Activated naive CD8-positive, alpha-beta T cell treated with anti-CD3 and anti-CD28 coated beads, Interleukin-2, amount 50 U/mL, for 24 hours (primary cell): ENCODE measurements at regions not wholly inside any gene's neighbourhood (a gene's known extent, or its start where the extent isn't known, plus 50 kb on each side); places are given as distances from the start of the nearest gene placed in this dataset.
"Not testable (repeated sequence)": the region's sequence is repeated elsewhere in the genome, so short reads cannot be mapped to it uniquely, and the experiment has no call there.

Experiments
- ATAC-seq: fragments of 150-1000 bp; cut with Tn5 transposase; one replicate; pipeline ENCODE4 v1.10.0; 2021
- DNase-seq: peaks from one replicate; pipeline ENCODE4 v3.0.0; 2021
- H3K27ac Mint-ChIP-seq: one replicate; pipeline ENCODE4 v1.8.0; 2021; ENCODE audit warnings: mild to moderate bottlenecking, mixed read lengths
- H3K27me3 Mint-ChIP-seq: one replicate; pipeline ENCODE4 v1.8.0; 2021; ENCODE audit warnings: mixed read lengths
- H3K36me3 Mint-ChIP-seq: one replicate; pipeline ENCODE4 v1.8.0; 2021; ENCODE audit warnings: low read depth, mixed read lengths
- H3K4me1 Mint-ChIP-seq: one replicate; pipeline ENCODE4 v1.8.0; 2021; ENCODE audit warnings: mixed read lengths
- H3K4me3 Mint-ChIP-seq: one replicate; pipeline ENCODE4 v1.8.0; 2021; ENCODE audit warnings: mild to moderate bottlenecking, moderate library complexity, mixed read lengths
- H3K9me3 Mint-ChIP-seq: one replicate; pipeline ENCODE4 v1.8.0; 2021; ENCODE audit warnings: mixed read lengths

DNA sequence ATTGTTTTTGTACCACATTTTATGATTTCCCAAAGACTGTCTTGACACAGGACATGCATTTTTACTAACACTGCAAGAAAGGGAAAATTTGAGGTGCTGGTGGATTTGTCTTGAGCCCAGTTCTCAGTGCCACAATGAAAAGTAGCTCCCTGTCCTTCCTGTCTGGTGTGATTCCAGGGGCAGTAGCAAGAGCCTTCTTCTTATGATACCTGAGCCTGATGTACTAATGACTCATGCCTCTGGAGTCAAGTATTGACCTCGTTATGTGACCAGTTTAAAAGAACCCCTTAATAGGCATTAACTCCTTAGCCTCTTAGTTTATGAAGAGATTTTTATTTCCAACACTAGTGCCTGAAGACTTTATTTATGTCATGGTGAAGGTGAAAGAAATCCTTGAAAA lies 728.6 kb downstream of the SLC4A3 start:
- no peaks in the 10 kb centered on the region for H3K9me3 Mint-ChIP-seq
- DNase-seq (no peak), ATAC-seq (no peak)
- no peaks in the 10 kb centered on the region for H3K4me1 Mint-ChIP-seq
- no peak overlapping the region for H3K4me3 Mint-ChIP-seq
- H3K27ac Mint-ChIP-seq = no peak overlapping the region
- no peaks in the 10 kb centered on the region for H3K36me3 Mint-ChIP-seq
- no peaks in the 10 kb centered on the region for H3K27me3 Mint-ChIP-seq

DNA sequence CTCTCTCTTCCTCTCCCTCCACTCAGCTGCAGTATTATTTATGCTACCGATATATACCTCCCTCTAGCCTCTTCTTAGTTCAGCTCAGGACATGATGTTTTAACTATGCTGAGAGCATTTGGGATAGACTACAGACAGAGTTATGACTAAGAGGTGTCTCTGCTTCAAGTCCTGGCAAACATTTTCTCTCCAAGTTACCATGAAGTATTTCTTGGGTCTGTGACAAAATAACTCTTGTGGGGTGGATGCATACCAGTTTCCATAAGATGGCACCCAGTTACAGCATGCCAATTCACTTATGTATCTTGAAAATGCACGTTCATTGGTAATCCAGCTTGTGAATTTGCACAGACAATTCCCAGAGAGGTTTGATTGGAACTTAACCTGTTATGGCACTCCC lies 737.6 kb downstream of the SLC4A3 start:
- DNase-seq (no peak), ATAC-seq (no peak)
- no peaks in the 10 kb centered on the region for H3K36me3 Mint-ChIP-seq
- no peak overlapping the region for H3K27ac Mint-ChIP-seq
- H3K9me3 Mint-ChIP-seq = peaks cover 3% of the 10 kb centered on the region
- H3K4me1 Mint-ChIP-seq = no peaks in the 10 kb centered on the region
- H3K4me3 Mint-ChIP-seq = no peak overlapping the region
- no peaks in the 10 kb centered on the region for H3K27me3 Mint-ChIP-seq

DNA sequence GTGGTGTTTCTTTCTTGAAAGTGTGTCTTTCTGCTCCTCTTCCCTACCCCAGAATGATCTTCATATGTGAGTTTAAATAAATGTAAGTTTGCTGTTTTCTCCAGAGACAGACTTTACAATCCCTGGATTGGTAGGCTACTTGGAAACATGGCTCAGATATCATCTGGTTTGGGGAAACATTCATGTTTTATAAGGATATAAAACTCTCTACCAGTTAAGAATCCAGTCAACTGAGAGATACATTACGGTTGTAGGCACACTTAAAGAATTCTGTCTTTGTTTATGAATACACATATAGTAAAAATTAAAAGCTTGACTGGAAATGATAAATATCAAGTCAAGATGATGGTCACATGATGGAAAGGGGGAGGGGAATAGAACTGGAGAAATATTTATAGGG lies 739.3 kb downstream of the SLC4A3 start:
- H3K27ac Mint-ChIP-seq = no peak overlapping the region
- DNase-seq (no peak), ATAC-seq (no peak)
- no peaks in the 10 kb centered on the region for H3K36me3 Mint-ChIP-seq
- H3K27me3 Mint-ChIP-seq = no peaks in the 10 kb centered on the region
- H3K9me3 Mint-ChIP-seq = peaks cover 1% of the 10 kb centered on the region
- no peak overlapping the region for H3K4me3 Mint-ChIP-seq
- no peaks in the 10 kb centered on the region for H3K4me1 Mint-ChIP-seq

DNA sequence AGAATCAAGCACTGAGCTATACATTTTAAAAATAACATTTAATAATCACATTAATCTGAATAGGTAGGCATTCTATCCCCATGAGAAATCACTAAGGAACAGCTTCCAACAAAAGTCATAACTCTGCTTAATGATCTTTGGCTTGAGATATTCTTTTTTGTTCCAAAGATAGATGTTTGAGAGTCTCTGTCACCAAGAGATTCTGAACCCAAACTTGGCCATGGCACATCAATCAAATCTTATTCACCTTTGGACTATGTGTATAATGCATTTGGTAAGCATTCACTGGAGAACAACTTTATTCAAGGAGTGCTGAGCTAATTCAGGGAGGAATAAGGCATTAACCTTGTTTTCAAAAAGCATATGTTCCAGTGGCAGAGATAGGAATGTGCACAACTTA lies 743.3 kb downstream of the SLC4A3 start:
- H3K36me3 Mint-ChIP-seq = no peaks in the 10 kb centered on the region
- H3K27me3 Mint-ChIP-seq = no peaks in the 10 kb centered on the region
- no peak for ATAC-seq
- H3K27ac Mint-ChIP-seq = no peak overlapping the region
- H3K4me1 Mint-ChIP-seq = no peaks in the 10 kb centered on the region
- H3K4me3 Mint-ChIP-seq = no peak overlapping the region
- no peaks in the 10 kb centered on the region for H3K9me3 Mint-ChIP-seq
- no peak for DNase-seq

DNA sequence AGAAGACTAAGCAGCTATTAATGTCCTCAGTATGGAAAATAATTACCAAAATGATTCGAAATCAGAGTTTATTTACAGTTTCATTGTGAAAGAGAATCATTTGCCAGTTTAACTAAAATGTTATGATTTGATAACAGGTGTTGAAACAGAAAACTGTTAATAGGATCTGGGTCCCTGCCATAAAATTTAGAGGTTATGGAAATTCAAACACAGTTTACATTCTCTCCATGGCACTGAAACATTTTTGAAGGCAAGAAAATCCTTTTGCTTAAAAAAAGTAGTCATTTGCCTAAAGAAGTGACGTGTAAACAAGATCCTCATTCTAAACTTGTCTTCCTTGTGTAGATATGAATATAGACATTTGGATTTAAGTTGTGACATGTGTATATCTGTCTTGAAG lies 743.8 kb downstream of the SLC4A3 start:
- Mint-ChIP-seq H3K27ac (no peak overlapping the region), H3K9me3 (no peaks in the 10 kb centered on the region), H3K4me1 (no peaks in the 10 kb centered on the region), H3K4me3 (no peak overlapping the region), H3K27me3 (no peaks in the 10 kb centered on the region), H3K36me3 (no peaks in the 10 kb centered on the region)
- ATAC-seq (no peak), DNase-seq (no peak)

DNA sequence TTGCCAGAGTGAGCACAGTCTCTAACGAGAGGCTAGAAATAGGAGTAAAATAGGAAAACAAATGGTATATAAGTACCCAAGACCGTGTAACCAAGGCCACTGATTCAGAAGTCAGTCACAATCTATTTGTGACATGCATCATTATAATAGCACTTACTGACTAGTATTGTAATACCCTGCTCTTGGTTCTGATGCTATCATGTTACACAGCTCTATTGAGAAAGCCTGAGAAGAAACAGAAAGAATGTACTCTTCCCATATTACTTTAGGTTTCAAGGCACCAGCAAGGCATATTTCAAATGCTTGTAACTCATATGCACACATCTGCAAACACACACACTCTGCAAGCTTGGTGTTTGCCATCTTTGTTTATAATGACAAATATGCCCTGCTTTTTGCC lies 746.4 kb downstream of the SLC4A3 start:
- Mint-ChIP-seq H3K4me3 (no peak overlapping the region), H3K27me3 (no peaks in the 10 kb centered on the region), H3K9me3 (no peaks in the 10 kb centered on the region), H3K27ac (no peak overlapping the region), H3K36me3 (no peaks in the 10 kb centered on the region), H3K4me1 (no peaks in the 10 kb centered on the region)
- no peak for DNase-seq
- ATAC-seq = no peak

DNA sequence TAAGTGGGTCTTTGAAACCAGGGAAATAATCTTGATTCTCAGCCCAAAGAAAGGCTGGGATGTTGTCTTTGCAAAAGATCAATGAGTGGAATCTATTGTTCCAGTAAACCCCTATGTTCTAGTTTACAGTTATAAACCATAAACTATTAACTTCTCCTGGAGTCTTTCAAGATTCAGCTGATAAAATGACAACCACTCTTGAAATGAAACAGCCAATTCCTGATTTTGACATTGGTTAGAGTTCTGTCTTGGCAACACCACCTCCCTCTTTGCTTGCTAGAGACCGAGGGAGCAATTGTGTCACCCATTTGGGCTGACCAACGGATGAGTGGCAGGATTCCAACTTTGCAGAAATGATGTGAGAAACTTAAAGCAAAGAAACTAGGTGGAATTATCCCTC lies 746.9 kb downstream of the SLC4A3 start:
- Mint-ChIP-seq H3K4me1 (no peaks in the 10 kb centered on the region), H3K27me3 (no peaks in the 10 kb centered on the region), H3K36me3 (no peaks in the 10 kb centered on the region), H3K9me3 (no peaks in the 10 kb centered on the region), H3K4me3 (no peak overlapping the region), H3K27ac (no peak overlapping the region)
- no peak for ATAC-seq
- DNase-seq = no peak

DNA sequence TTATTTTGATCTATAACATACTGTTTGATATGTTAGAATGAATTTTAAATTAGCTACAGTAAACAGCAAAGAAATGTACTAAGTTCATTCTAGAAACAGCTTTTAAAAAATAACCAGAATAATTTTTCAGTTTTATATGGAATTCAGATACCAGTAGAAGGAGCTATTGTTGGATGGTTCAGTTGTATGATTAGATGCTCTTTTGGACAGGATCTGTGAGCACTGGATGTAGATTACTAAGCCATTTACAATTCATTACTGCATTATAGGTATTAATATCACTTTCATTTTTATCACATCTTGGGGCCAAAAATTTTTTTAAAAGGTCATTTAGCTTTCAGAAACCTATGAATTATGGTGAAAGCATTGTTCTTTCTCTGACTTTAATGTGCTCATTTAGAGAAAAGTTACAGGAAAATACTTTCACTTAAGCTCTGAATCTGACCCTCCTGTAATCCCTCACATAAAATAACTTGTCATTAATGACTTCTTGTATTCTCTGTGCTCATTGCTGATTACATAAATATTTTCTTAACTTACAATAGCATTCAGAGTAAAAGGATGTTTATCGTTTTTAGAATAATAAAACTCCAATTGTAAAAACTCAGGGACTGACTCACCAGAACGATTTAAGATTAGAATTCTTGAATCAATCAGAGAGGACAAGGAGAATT lies 750.2 kb downstream of the SLC4A3 start:
- Mint-ChIP-seq H3K4me1 (no peaks in the 10 kb centered on the region), H3K27me3 (no peaks in the 10 kb centered on the region), H3K36me3 (no peaks in the 10 kb centered on the region), H3K4me3 (no peak overlapping the region), H3K27ac (no peak overlapping the region), H3K9me3 (peaks cover 23% of the 10 kb centered on the region)
- no peak for ATAC-seq
- DNase-seq = no peak

DNA sequence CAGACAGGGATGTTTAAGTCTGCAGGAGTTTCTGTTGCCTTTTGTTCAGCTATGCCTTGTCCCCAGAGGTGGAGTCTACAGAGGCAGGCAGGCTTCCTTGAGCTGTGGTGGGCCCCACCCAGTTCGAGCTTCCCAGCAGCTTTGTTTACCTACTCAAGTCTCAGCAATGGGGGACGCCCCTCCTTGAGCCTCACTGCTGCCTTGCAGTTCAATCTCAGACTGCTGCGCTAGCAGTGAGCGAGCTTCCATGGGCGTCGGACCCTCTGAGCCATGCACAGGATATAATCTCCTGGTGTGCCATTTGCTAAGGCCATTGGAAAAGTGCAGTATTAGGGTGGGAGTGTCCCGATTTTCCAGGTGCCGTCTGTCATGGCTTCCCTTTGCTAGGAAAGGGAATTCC lies 760.3 kb downstream of the SLC4A3 start:
- not testable (repeated sequence) for H3K27me3 Mint-ChIP-seq, H3K4me1 Mint-ChIP-seq, H3K36me3 Mint-ChIP-seq, H3K4me3 Mint-ChIP-seq, H3K27ac Mint-ChIP-seq, DNase-seq, ATAC-seq, H3K9me3 Mint-ChIP-seq

DNA sequence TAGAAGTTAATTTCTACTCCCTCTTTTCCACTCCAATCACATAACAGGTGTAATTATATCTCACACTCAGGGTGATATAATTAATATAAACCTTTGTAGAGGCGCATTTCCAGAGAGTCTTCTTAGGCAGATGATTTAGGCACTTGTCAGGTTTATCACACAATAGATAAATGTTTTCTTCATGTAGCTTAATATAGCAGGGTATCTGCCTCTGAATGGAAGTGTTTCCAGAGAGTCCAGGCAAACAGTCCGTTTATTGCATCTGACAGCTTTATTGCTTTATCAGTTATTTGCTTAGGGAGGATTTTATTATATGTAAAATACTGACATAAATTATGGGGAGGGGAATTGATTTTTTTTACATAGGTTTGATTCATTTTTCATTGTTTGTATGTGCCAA lies 766.3 kb downstream of the SLC4A3 start:
- Mint-ChIP-seq H3K27ac (no peak overlapping the region), H3K4me1 (no peaks in the 10 kb centered on the region)

DNA sequence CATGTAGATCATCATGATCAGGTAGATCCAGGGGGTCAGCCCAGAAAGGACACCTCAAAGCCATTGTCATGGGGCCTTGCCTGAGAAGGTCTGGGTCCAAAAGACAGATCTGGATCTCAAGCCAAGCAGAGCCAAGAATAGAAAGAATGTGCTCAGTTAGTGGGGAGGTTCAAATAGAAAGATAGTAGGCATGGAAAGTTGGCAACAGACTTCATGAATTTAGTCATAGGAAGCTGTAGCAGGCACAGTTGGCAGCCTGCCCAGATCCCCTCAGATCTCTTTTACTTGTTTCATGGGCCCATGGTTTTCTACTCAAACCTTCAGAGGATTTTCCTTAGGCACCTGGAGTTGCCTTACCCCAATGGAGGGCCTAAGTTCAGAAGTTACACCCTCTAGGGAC lies 767.0 kb downstream of the SLC4A3 start:
- H3K9me3 Mint-ChIP-seq = no peaks in the 10 kb centered on the region
- no peaks in the 10 kb centered on the region for H3K36me3 Mint-ChIP-seq
- no peak overlapping the region for H3K4me3 Mint-ChIP-seq
- ATAC-seq (no peak), DNase-seq (no peak)
- H3K27me3 Mint-ChIP-seq = no peaks in the 10 kb centered on the region
- H3K27ac Mint-ChIP-seq = no peak overlapping the region
- H3K4me1 Mint-ChIP-seq = no peaks in the 10 kb centered on the region

More for the DNA sequence above, 766.3 kb downstream of the SLC4A3 start:
- DNase-seq = no peak
- no peaks in the 10 kb centered on the region for H3K36me3 Mint-ChIP-seq
- no peaks in the 10 kb centered on the region for H3K27me3 Mint-ChIP-seq
- H3K9me3 Mint-ChIP-seq = no peaks in the 10 kb centered on the region
- ATAC-seq = no peak
- H3K4me3 Mint-ChIP-seq = no peak overlapping the region

DNA sequence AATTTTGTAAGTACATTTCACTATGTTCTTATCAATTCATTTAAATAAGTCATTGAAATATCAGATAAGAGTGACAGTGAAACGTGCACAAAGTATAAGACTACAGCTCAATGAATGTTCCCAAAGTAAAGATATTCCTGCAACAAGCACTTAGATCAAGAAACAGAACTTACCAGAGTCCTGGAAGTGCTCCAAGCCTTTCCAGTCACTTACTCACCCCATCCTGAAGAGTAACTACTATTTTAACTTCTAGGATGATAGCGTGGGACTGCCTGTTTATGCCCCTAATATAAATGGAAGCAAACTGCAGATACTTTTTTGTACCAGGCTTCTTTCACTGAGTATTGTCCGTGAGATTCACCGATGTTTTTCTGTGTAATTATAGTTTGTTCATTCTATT lies 768.9 kb downstream of the SLC4A3 start:
- Mint-ChIP-seq H3K4me1 (no peaks in the 10 kb centered on the region), H3K9me3 (peaks cover 3% of the 10 kb centered on the region), H3K27me3 (no peaks in the 10 kb centered on the region), H3K36me3 (no peaks in the 10 kb centered on the region), H3K27ac (no peak overlapping the region), H3K4me3 (no peak overlapping the region)
- DNase-seq (no peak), ATAC-seq (no peak)

DNA sequence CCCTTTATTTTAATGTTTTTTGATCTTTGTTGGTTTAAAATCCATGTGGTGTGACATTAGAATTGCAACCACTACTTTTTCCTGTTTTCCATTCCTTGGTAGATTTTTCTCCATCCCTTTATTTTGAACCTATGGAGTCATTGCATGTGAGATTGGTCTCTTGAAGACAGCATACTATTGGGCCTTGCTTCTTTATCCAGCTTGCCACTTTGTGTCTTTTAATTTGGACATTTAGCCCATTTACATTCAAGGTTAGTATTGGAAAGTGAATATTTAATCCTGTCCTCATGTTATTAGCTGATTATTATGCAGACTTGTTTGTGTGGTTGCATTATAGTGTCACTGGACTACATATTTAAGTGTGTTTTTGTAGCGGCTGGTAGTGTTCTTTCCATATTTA lies 782.9 kb downstream of the SLC4A3 start:
- no peak for ATAC-seq
- Mint-ChIP-seq H3K27ac (no peak overlapping the region), H3K27me3 (no peaks in the 10 kb centered on the region), H3K4me3 (no peak overlapping the region), H3K36me3 (no peaks in the 10 kb centered on the region), H3K9me3 (peaks cover 35% of the 10 kb centered on the region), H3K4me1 (no peaks in the 10 kb centered on the region)
- no peak for DNase-seq

DNA sequence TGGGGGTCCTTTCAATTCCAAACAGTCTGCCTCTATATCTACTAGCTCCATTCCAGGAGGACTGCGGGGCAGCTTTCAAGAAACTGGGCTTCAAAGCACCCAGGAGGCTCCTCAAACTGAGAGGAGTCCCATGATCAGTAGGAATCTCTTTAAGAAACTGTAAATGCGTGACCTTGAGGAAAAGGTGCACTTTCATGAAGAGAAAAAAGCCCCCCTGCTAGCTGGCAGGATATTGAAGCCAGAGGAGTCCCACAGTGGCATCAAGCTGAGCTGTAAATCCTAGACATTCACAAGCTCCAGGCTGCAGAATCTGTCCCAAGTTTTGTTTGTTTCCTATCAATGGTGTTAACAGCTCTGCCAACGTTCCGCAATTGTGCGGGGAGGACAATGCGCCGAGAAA lies 790.1 kb downstream of the SLC4A3 start:
- ATAC-seq (no peak), DNase-seq (no peak)
- Mint-ChIP-seq H3K9me3 (peaks cover 6% of the 10 kb centered on the region), H3K4me1 (no peaks in the 10 kb centered on the region), H3K36me3 (no peaks in the 10 kb centered on the region), H3K27me3 (no peaks in the 10 kb centered on the region), H3K27ac (no peak overlapping the region), H3K4me3 (no peak overlapping the region)

DNA sequence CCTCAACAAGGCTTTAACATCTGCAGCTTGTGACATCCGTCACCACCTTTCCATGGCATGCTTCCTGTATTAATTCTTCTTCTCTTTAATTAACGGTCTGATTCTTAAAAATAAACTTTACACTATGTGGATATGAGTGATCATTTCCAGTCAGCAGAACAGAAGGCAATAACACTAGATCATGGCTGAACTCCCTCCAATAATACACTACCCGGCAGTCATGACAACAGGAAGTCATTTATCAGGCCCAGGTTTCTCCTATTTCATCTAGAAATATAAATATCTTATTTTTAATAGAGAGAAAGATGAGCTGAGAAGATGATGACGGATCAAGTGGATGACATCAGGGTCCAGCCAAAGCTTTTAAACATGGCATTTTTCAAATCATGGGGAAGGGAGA lies 792.2 kb downstream of the SLC4A3 start:
- no peak overlapping the region for H3K4me3 Mint-ChIP-seq
- ATAC-seq = no peak

DNA sequence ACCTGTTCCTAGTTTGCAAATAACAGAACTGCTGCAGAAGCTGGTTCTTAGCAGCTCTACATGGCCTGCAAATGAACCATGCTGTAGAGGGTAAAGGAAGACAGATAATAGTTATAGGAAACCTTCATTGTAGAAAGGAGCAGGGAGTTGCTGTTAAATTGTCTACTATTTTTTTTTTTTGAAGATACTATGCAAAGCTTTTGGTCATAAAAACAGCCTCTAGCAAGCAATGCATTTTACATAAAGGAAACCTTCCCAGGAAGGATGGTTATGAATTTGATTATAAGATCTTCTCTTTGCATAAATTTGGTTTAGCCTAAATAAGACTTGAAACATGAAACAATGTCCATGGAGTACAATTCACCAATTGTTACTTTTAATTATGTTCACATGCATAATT lies 793.4 kb downstream of the SLC4A3 start:
- H3K27ac Mint-ChIP-seq = no peak overlapping the region
- H3K36me3 Mint-ChIP-seq = no peaks in the 10 kb centered on the region
- ATAC-seq = no peak
- no peaks in the 10 kb centered on the region for H3K4me1 Mint-ChIP-seq
- no peaks in the 10 kb centered on the region for H3K27me3 Mint-ChIP-seq
- H3K9me3 Mint-ChIP-seq = no peaks in the 10 kb centered on the region
- DNase-seq = no peak
- no peak overlapping the region for H3K4me3 Mint-ChIP-seq

More for the DNA sequence above, 792.2 kb downstream of the SLC4A3 start:
- Mint-ChIP-seq H3K9me3 (no peaks in the 10 kb centered on the region), H3K4me1 (no peaks in the 10 kb centered on the region), H3K36me3 (no peaks in the 10 kb centered on the region), H3K27me3 (no peaks in the 10 kb centered on the region), H3K27ac (no peak overlapping the region)
- no peak for DNase-seq
